Lower leg skin (tissue), 3 donors: ENCODE measurements at regions not wholly inside any gene's neighbourhood (a gene's known extent, or its start where the extent isn't known, plus 50 kb on each side); places are given as distances from the start of the nearest gene placed in this dataset.

ENCODE experiments used
- CTCF ChIP-seq, 3 donors: fragments of 450-650 bp; IDR thresholded peaks; one replicate each; pipeline ENCODE4 v1.5.1; 2016; ENCODE audit warnings: antibody characterized with exemption in 3 of 3, mild to moderate bottlenecking in 3 of 3, moderate library complexity in 2 of 3
- POLR2A ChIP-seq, 2 donors: fragments of 450-650 bp; IDR thresholded peaks; one replicate each; pipeline ENCODE4 v1.6.1; 2016 to 2017; ENCODE audit warnings: antibody characterized with exemption in 2 of 2, mild to moderate bottlenecking in 1 of 2, moderate library complexity in 1 of 2

- TF ChIP-seq CTCF (IDR thresholded peaks at IDR 0.05) = no peak
- TF ChIP-seq POLR2A (IDR thresholded peaks at IDR 0.05) = no peak
Measured at GRCh38 chr9:12972608-12973589, 198.1 kb downstream of the LURAP1L start.
